ENCODE measurements at regions not wholly inside any gene's neighbourhood (a gene's known extent, or its start where the extent isn't known, plus 50 kb on each side); places are given as distances from the start of the nearest gene placed in this dataset.

DNA sequence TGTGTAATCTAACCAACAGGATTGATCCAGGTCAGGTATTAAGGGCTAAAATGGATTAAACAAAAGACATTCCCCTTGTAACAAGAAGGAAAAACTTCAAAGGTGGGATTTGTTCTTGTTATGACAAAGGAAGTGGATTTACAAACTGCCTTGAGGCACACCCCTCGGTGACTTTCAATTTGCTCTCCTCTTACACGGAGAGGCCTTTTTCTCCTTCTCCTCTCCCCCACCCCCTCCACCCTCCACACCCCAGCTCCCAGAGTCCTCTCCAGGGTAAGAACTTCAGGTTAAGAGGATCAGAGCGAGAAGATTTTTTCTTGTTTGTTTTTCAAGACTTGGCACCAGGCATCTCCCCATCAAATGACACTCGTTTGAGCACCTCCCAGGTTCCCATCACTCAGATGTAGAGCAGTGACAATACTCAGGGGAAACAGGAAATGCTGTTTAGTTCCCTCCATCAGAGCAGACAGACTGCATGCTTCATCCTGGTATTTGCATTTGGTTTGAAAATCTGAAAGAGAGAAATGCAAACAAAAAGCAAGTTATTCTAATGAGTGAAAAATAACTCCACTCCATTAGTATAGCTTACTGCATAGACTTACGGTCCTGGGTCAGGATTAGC, 77.6 kb upstream of the TMEM260 start:
- DNase-seq (ENCODE audit: low spot score) = no peak

DNA sequence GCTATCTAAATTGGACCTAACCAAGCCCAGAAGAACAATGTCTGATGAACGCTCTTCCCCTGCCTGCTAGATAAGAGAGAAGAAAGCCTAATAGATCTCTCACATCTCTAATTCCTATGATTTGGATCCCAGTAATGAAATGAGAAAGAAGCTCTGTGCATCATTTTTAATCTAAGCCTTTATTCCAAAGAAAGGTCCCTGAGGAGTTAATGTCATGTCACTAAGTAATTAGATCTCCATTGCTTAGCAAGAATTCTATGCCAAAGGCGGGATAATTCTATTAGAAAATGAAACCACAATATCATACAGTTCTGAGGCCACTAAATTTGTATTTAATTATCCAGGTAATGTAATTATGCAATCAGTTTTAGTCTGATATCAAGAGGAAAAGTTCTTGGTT, 74.2 kb upstream of the TMEM260 start:
- DNase-seq (ENCODE audit: low spot score) = no peak

DNA sequence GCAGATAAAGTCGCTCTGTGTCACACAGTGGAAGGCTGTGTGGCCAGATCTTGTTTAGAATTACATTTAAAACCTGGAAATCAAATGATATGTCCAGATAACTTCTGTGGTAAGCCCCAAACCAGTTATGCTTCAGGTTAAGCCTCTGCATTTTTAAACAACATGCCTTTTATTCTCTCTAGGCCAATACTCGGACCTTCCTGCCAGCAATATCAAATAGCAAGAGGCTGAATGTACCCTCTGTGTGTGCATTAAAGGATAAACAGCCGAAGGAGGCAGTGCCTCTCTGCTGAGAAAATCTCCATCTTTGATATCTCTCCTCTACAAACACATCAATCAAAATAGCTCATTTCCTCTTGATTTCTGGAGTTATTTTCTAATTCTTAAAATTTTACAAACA, 67.1 kb upstream of the TMEM260 start:
- no peak for DNase-seq (ENCODE audit: low spot score)

DNA sequence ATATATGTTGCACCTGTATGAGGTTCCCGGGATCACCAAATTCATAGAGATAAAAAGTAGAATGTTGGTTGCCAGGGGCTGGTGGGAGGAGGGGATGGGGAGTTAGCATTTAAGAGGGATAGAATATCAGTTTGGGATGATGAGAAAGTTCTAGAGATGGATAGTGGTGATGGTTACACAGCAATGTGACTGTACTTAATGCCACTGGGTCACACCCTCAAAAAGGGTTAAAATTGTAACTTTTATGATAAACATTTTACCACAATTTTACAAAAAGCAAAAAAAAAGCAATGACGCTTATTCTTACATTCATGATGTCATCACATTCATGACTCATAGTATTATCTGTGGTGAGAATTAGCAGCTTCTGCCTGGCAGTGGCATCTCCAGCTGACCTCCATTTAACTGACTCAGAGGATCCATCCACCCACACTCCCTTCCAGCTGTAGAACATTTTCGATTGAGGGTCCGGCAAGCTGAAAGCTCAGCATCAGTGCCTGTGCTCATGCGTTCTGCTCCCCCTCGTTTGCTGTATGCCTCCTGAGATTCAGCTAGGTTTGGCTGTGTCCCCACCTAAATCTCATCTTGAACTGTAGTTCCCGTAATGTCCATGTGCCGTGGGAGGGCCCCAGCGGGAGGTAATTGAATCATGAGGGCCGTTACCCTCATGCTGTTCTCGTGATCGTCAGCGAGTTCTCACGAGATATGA, 64.8 kb upstream of the TMEM260 start:
- DNase-seq (ENCODE audit: low spot score) = no peak

DNA sequence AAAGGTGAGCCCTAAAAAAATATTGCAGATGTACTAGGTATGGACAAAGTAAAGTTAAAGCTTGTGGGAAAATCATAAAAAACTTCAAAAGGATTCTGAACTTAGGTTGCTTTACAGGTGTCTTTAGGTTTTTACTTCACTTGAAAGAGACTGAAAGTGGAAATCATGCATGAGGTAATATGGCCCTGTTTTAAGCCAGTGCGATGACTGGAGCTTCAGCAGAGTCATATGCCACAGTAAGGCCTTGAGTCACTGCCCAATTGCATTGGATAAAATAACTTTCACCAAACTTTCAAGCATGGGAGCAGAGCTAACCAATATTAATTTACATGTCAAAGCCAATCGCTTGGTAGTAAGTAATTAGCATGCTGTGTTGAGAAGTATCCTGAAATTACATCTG, 63.9 kb upstream of the TMEM260 start:
- no peak for DNase-seq (ENCODE audit: low spot score)

DNA sequence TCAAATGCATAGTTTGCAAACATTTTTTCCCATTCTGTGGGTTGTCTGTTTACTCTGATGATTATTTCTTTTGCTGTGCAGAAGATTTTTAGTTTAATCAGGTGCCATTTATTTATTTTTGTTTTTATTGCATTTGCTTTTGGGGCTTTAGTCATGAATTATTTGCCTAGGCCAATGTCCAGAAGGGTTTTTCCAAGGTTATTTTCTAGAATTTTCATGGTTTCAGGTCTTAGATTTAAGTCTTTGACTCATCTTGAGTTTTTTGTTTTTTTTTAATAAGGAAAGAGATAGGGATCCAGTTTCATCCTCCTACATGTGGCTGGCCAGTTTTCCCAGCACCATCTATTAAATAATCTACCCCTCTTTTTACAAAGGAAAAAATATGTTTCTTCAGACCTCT, 57.2 kb upstream of the TMEM260 start:
- no peak for DNase-seq (ENCODE audit: low spot score)

DNA sequence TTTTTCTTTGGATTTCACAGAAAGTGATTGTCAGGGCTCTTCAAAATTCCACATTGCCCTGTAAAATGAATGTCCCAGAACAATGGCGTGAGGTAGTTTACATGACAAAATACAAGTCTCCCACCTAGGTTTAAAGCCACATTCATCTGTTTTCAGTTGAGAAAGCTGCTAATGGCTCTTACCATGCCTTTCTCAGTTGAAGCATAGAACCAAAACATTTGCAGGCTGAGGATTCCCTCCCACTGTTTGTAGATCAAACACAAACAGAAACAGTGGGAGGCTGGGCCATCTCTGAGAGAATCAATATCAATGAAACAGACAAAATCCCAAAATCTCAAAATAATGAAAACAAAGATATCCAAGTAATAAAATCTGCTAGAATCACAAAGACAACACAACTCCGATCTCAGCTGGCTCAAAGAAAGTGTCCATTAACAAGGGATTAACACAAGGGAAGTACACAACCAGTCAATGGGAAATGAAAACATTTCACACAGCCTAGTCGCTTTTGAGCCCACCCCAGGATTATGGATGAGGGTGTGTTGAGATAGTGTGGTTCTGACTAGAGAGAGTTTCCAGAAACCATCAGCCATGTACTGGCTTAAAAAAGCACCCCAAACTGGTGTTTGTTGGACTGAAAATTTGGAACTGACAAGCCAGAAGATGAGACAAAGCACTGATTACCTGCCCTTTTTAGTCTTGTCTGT, 54.5 kb upstream of the TMEM260 start:
- no peak for DNase-seq (ENCODE audit: low spot score)

DNA sequence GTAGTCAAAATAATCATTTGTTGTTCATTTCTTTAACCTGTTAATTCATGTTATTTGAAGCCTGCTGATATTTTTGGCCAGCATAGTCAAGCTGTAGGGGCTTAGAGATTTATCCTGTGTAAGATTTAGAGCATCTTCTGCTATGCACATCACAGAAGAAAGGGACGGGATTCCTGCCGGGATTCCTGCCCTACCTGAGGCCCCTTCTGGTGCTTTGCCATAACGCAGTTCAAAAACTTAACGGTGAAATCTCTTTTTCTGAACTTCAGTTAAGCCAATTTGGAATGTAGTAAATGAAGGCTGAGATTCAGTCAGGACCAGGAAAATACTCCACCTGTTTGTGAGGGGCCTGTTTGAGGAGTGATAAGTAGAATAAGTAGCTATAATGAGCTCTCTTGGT, 50.7 kb upstream of the TMEM260 start:
- no peak for DNase-seq (ENCODE audit: low spot score)
